Daoy (cell line): ENCODE measurements at regions not wholly inside any gene's neighbourhood (a gene's known extent, or its start where the extent isn't known, plus 50 kb on each side); places are given as distances from the start of the nearest gene placed in this dataset.

Experiments
- DNase-seq: peaks from one replicate; pipeline ENCODE4 v3.0.0-alpha.2; 2015; ENCODE audit warnings: low read depth

DNA sequence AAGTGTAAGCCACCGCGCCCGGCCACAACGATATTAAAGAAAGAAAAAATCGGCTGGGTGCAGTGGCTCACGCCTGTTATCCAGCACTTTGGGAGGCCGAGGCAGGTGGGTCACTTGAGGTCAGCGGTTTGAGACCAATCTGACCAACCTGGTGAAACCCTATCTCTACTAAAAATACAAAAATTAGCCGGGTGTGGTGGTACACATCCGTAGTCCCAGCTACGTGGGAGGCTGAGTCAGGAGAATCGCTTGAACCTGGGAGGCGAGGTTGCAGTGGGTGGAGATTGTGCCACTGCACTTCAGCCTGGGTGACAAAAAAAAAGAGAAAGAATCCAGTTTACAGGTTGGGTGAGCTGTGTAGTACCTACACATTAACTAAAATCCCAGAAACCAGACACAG, 99.9 kb upstream of the CACNA1A start:
- DNase-seq: no peak

DNA sequence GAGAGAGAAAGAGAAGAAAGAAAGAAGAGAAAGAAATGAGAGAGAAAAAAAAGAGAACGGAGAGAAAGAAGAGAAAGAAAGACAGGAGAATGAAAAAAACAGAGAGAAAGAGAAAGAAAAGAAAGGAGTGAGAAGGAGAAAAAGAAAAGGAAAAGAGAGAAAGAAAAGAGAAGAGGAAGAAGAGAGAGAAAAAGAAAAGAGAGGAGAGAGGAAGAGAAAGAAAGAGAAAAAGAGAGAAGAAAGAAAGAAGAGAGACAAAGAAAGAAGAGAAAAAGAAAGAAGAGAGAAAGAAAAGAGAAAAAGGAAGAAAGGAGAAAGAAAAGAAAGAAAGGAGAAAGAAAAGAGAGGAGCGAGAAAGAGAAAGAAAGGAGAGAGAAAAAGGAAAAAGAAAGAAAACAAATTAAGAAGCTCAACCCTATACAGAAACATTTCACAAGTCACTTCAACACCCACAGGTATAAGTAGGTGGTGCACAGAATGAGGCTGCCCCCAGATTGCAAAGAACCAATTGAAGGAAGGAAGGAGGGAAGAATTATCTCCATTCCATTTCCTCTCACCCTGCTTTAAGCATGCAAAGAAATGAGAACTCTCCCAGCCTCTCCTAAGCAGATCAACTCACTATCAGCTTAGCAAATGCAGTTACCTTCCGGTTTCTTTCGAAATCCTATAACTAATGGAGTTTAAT, 98.8 kb upstream of the CACNA1A start:
- no peak for DNase-seq

GRCh38 chr19:13600802-13601201, 94.5 kb upstream of the CACNA1A start:
- DNase-seq: no peak

DNA sequence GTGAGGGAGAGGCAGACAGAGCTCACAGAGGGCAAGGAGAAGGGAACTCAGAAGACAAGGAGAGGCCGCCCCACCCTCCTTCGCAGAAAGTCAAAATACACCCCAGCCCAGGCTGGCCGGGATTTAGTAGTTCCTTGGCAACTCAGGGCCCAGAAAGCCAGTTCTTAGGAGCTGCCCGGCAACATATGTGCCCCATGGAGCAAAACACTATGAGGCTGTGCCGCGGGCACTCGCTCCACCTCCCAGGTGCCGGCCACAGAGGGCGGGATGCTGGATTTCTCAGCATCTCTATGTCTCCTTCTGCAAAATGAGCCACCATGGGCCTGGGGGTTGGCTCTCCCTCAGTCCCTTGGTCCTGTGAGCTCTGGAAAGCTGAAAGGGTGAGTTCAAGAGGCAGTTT, 93.8 kb upstream of the CACNA1A start:
- DNase-seq: no peak

DNA sequence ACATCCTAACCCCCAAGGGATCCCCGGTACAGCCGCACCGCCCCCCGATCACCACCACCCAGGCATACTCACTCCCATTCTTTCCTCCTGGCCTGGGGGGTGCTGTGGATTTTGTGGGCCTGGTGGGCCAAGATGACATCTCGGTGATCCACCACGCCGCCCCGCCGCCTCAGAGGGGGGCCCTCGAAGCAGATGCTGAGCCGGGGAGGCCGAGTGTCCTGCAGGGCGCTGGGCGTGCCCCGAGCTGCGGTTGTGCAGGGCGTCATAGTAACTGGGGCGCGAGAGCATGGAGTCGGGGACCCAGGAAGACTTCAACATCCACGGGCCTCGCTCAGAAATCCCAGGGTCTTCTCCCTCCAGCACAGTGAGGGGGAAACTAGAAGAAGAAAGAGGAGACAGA, 93.4 kb upstream of the CACNA1A start:
- no peak for DNase-seq

- DNase-seq: no peak
Observed at GRCh38 chr19:13598098-13598497, 91.8 kb upstream of the CACNA1A start.

DNA sequence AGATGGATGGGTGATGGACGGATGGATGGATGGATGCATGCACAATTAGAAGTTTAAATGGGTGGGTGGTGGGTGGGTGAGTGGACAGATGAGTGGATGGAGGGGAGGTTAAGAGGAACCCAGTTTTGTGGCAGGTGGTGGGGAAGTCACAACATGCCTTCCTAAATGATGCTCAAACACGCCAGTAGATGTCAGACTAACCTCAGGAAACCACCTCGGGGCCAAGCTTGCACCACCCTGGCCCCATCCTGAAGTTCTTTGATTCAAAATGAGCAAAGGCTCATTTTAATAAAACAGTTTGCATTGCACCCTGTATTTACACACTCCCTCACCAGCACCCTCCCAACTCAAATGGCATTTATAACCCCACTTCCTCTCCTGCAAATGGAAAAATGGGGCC, 91.4 kb upstream of the CACNA1A start:
- peak; percentile 73 for DNase-seq

GRCh38 chr19:13588957-13589833, 82.9 kb upstream of the CACNA1A start:
- peak; percentile 86 for DNase-seq

- DNase-seq: no peak
Observed at GRCh38 chr19:13585512-13585911, 79.2 kb upstream of the CACNA1A start.

GRCh38 chr19:13583753-13584152, 77.5 kb upstream of the CACNA1A start:
- no peak for DNase-seq

GRCh38 chr19:13583114-13583513, 76.8 kb upstream of the CACNA1A start:
- DNase-seq: no peak

- DNase-seq: no peak
Observed at GRCh38 chr19:13581576-13581975, 75.3 kb upstream of the CACNA1A start.

DNA sequence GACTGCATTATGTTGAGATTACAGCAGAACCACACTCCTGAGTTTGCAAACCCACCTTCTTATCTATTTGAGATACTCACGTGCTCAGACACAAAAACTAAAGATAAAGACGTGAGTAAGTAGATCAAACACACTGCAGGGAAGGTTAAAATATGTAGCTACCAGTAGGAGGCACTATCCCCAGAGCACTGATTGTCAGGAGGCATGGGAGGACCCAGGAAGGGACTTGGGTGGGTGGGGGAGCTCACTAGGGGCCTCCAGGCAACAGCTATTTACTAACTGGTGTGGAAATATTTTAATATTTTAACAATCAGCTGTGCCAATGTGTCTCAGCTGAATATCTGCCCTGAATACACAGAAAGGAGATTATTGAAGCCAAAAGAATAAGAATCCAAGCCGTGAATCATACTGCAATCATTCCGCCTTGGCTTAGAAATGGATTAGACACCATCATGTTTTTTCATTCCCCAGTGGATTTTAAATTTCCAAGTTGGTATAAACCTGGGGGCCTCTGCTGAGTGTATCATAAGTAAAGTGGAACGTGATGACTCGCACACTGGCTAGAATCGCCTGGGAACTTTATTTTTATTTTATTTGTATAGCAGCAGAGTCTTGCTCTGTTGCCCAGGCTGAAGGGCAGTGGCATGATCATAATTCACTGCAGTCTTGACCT, 73.2 kb upstream of the CACNA1A start:
- DNase-seq: no peak

- no peak for DNase-seq
Observed at GRCh38 chr19:13576726-13577125, 70.4 kb upstream of the CACNA1A start.

DNA sequence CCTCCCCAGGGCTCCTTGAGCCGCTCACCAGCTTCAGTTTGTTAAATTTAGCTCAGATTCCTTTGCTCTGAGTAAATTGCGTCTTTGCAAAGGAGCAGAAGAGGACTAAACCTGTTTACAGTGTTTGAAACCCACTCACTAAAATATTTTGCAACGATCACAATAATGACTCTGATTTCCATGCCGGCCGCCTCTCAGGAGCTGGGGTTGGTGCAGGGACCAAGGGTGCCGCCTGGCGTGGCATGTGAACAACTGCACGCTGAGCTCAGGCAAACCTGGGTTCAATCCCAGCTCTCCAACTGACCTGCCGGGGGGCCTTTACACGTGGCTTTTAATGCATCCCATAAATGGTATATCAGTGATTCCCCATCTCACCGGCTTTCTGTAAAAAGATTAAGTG, 68.7 kb upstream of the CACNA1A start:
- DNase-seq: peak; percentile 74

GRCh38 chr19:13573056-13573667, 66.9 kb upstream of the CACNA1A start:
- no peak for DNase-seq

GRCh38 chr19:13561461-13561860, 55.2 kb upstream of the CACNA1A start:
- DNase-seq: no peak

- DNase-seq: no peak
Observed at GRCh38 chr19:13557756-13558398, 51.6 kb upstream of the CACNA1A start.

DNA sequence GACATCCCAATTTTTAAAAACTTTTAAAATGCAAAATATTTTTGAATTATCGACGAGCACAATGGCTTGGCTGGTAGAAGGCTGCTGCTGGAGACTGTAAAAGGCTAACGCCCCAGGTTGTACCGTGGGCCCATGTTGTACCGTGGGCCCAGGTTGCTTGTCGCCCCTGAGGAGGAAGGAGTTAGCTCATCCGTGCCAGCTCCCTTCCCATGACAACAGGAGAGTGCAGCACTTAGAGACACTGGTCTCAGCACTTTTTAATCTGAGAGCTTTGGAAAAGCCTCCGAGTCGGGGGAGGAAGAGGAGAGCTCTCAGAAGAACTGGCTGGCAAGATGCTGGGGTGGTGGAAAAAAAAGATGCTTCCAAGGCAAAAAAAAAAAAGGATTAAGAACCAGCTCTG, 50.3 kb upstream of the CACNA1A start:
- no peak for DNase-seq
